ENCODE measurements at regions not wholly inside any gene's neighbourhood (a gene's known extent, or its start where the extent isn't known, plus 50 kb on each side); places are given as distances from the start of the nearest gene placed in this dataset.

DNA sequence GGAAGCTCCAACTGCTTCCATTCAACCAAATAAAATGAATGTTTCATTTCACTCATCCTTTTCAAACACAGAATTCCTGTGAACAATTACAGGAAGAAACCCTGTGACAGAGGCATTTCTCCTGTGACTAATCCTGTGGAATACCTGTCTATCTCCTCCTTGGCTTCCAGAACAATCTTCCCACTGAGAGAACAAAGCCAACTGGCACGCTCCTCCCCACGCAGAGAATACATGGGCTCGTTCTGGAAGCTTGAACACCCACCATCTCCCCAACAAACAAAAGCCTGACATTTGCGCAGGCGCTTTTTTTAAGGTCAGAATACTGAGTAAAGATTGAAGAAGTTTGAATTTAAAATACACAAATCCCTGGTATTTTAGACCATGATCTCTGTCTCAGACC is 104.7 kb upstream of the SLC66A3 start:
- TF ChIP-seq, protein P1, sequence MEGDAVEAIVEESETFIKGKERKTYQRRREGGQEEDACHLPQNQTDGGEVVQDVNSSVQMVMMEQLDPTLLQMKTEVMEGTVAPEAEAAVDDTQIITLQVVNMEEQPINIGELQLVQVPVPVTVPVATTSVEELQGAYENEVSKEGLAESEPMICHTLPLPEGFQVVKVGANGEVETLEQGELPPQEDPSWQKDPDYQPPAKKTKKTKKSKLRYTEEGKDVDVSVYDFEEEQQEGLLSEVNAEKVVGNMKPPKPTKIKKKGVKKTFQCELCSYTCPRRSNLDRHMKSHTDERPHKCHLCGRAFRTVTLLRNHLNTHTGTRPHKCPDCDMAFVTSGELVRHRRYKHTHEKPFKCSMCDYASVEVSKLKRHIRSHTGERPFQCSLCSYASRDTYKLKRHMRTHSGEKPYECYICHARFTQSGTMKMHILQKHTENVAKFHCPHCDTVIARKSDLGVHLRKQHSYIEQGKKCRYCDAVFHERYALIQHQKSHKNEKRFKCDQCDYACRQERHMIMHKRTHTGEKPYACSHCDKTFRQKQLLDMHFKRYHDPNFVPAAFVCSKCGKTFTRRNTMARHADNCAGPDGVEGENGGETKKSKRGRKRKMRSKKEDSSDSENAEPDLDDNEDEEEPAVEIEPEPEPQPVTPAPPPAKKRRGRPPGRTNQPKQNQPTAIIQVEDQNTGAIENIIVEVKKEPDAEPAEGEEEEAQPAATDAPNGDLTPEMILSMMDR (IDR thresholded peaks at IDR 0.05; ENCODE audit: borderline replicate concordance) = no peak
- H3K4me1 ChIP-seq = no peaks in the 10 kb centered on the region
- no peak for DNase-seq
- intact Hi-C loops (cut with micrococcal nuclease) = no loop called here
- H3K4me3 ChIP-seq = no peak overlapping the region
- no peak overlapping the region for H3K27ac ChIP-seq (replicated peaks)
- no peaks in the 10 kb centered on the region for H3K36me3 ChIP-seq
- H3K9me3 ChIP-seq (replicated peaks) = no peaks in the 10 kb centered on the region
- H3K27me3 ChIP-seq (ENCODE audit: low read depth) = peaks cover 25% of the 10 kb centered on the region

DNA sequence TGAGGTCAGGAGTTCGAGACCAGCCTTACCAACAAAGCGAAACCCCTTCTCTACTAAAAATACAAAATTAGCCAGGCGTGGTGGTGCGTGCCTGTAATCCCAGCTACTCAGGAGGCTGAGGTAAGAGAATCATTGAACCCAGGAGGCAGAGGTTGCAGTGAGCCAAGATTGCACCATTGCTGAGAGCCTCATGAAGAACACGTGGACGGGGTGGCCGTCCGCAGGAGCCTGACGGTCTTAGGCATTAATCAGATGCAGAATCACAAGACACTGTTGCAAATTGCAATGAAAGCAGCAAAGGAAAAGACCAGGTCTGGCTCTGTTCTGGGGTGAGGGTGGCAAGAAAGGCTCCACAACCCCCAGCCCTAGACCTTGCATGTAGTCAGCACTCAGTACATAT is 104.0 kb upstream of the SLC66A3 start:
- H3K36me3 ChIP-seq = no peaks in the 10 kb centered on the region
- H3K27me3 ChIP-seq (ENCODE audit: low read depth) = peaks cover 25% of the 10 kb centered on the region
- H3K27ac ChIP-seq (replicated peaks) = no peak overlapping the region
- intact Hi-C loops (cut with micrococcal nuclease) = no loop called here
- H3K4me3 ChIP-seq = no peak overlapping the region
- TF ChIP-seq, protein P1 (IDR thresholded peaks at IDR 0.05; ENCODE audit: borderline replicate concordance) = no peak
- no peak for DNase-seq
- no peaks in the 10 kb centered on the region for H3K4me1 ChIP-seq
- H3K9me3 ChIP-seq (replicated peaks) = no peaks in the 10 kb centered on the region

DNA sequence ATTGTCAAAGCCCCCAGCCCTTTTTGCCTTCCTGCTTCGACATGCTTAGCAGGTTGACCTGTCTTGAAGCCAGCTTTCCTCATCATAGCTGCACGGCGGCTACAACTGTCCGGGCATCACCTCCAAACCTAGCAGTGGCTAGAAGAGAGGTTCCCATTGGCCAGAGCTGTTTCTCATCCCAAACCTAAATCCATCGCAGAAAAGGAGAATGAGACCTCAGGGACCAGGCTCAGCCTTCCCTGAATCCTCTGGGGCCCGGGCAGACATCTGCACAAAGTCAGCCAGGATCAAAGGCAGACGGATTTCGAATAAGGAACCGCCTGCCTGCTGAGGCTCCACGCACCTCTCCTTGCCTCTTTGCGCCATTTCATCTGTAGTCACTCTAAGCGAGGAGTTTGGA is 101.7 kb upstream of the SLC66A3 start:
- intact Hi-C loops (cut with micrococcal nuclease) = no loop called here
- TF ChIP-seq, protein P1 (IDR thresholded peaks at IDR 0.05; ENCODE audit: borderline replicate concordance) = no peak
- no peak overlapping the region for H3K27ac ChIP-seq (replicated peaks)
- peaks cover 44% of the 10 kb centered on the region for H3K27me3 ChIP-seq (ENCODE audit: low read depth)
- no peaks in the 10 kb centered on the region for H3K36me3 ChIP-seq
- H3K9me3 ChIP-seq (replicated peaks) = no peaks in the 10 kb centered on the region
- H3K4me1 ChIP-seq = no peaks in the 10 kb centered on the region
- no peak for DNase-seq
- H3K4me3 ChIP-seq = no peak overlapping the region

DNA sequence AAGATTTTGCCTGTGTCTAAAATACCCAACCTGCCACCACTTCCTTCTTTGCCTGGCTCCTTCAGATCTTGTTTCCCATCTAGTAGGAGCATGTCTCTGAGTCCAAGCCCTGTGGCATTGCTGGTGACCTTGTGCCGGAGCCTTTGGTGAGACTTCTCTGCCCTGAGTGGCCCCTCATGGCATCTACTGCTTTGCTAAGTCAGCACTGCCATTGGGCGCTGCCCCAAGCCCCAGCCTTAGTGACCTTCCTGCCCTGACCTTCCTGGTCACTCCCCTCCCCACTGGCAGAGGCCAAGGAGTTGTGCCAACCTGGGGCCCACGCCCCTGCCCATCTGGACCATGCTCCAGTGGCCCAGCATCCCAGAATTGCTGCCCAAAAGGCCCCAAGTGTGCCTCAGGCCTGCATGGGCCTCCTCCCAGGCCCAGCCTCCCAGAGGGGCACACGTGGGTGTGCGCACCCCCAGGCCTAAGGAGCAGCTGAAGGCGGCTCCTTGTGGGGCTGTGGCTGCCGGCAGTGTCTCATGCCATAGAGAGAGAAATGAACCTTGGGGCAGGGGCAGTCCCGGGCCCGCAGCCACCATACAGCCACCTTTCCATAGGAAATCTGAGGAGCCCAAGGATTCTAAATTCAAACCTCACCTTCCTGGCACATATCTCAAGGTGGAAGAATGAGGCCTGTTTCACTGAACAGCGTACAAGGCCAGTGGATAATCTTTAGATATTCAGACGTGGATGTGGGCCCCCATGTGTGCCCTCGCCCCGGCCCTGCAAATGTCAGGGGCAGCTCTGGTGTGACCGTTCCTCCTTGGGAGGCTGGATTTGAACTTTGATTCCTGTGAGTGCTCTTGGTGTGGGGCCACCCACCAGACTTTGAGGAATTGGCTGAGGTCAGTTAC is 100.2 kb upstream of the SLC66A3 start:
- H3K4me3 ChIP-seq = no peak overlapping the region
- intact Hi-C loops (cut with micrococcal nuclease) = no loop called here
- DNase-seq = no peak
- H3K9me3 ChIP-seq (replicated peaks) = peaks cover 8% of the 10 kb centered on the region
- H3K27me3 ChIP-seq (ENCODE audit: low read depth) = peaks cover 40% of the 10 kb centered on the region
- no peaks in the 10 kb centered on the region for H3K36me3 ChIP-seq
- H3K4me1 ChIP-seq = no peaks in the 10 kb centered on the region
- no peak overlapping the region for H3K27ac ChIP-seq (replicated peaks)
- TF ChIP-seq, protein P1 (IDR thresholded peaks at IDR 0.05; ENCODE audit: borderline replicate concordance) = no peak

DNA sequence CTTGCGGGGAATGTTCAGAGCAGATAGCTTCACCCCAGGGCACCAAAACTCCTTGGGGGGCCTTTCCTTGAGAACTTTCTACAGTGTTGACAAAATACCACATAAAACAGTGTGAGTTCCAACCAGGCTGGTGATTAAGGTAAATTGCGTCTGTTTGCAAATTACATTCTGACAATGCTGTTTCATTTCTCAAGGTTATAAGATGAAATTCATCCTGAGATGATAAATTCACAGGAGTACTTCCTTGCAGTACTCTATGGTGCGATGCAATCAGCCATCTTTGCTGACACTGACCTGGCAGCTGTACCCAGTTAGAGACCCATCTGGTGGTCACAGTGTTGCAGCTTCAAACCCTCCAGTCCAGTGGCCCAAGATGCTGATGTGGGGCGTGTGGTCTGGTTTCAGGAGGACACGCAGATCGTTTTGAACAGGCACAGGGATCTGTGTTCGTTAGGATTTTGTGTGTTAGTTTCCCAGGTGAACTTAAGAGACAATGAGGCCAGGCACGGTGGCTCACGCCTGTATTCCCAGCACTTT is 99.5 kb upstream of the SLC66A3 start:
- Histone ChIP-seq H3K36me3 (no peaks in the 10 kb centered on the region), H3K27ac (replicated peaks) (no peak overlapping the region), H3K27me3 (ENCODE audit: low read depth) (peaks cover 40% of the 10 kb centered on the region), H3K9me3 (replicated peaks) (peaks cover 15% of the 10 kb centered on the region), H3K4me1 (no peaks in the 10 kb centered on the region), H3K4me3 (no peak overlapping the region)
- DNase-seq = no peak
- intact Hi-C loops (cut with micrococcal nuclease) = no loop called here
- TF ChIP-seq, protein P1 (IDR thresholded peaks at IDR 0.05; ENCODE audit: borderline replicate concordance) = no peak
